Astrocyte (in vitro differentiated cells and primary cell): ENCODE measurements at regions not wholly inside any gene's neighbourhood (a gene's known extent, or its start where the extent isn't known, plus 50 kb on each side); places are given as distances from the start of the nearest gene placed in this dataset.

Source experiments
- DNase-seq: peaks from one replicate; pipeline ENCODE4 v3.0.0-alpha.2; 2010; ENCODE audit warnings: low read depth
- FAIRE-seq: peaks from 2 replicates; lab custom pipeline; 2011; peaks lifted over from hg19 to GRCh38; lab: Jason Lieb, UNC
- H2AFZ ChIP-seq: 2 replicates; pipeline ENCODE4 v1.6.0; 2012; ENCODE audit warnings: low read depth, low read length, inconsistent platforms
- H3K27ac ChIP-seq: 2 replicates; pipeline ENCODE4 v1.5.1; 2011; ENCODE audit warnings: low read depth, low read length, inconsistent platforms
- H3K27me3 ChIP-seq: 2 replicates; pipeline ENCODE4 v1.6.0; 2011; ENCODE audit warnings: low read length, inconsistent platforms; ENCODE audit not compliant: insufficient read depth
- H3K36me3 ChIP-seq: 2 replicates; pipeline ENCODE4 v1.5.1; 2011; ENCODE audit warnings: low read length, inconsistent platforms; ENCODE audit not compliant: insufficient read depth
- H3K4me1 ChIP-seq: 2 replicates; pipeline ENCODE4 v1.5.1; 2011; ENCODE audit warnings: low read length, inconsistent platforms; ENCODE audit not compliant: insufficient read depth
- H3K4me2 ChIP-seq: 2 replicates; pipeline ENCODE4 v1.6.0; 2012; ENCODE audit warnings: low read length, inconsistent platforms
- H3K4me3 ChIP-seq: 2 replicates; pipeline ENCODE4 v1.5.1; 2011; ENCODE audit warnings: low read depth, mild to moderate bottlenecking, low read length, inconsistent platforms; ENCODE audit not compliant: insufficient read depth
- H3K79me2 ChIP-seq: 2 replicates; pipeline ENCODE4 v1.6.0; 2012; ENCODE audit warnings: mild to moderate bottlenecking, low read length, inconsistent platforms; ENCODE audit not compliant: insufficient read depth
- H3K9ac ChIP-seq: 2 replicates; pipeline ENCODE4 v1.6.0; 2012; ENCODE audit warnings: mild to moderate bottlenecking, low read length, inconsistent platforms
- H3K9me3 ChIP-seq: 2 replicates; pipeline ENCODE4 v1.5.1; 2012; ENCODE audit warnings: low read depth, mild to moderate bottlenecking, low read length, inconsistent platforms; ENCODE audit not compliant: insufficient read depth
- H4K20me1 ChIP-seq: 2 replicates; pipeline ENCODE4 v1.6.0; 2012; ENCODE audit warnings: low read length, inconsistent platforms; ENCODE audit not compliant: insufficient read depth
- H3K27ac Mint-ChIP-seq: one replicate; pipeline ENCODE4 v1.8.0; 2021; ENCODE audit warnings: mild to moderate bottlenecking, mixed read lengths; ENCODE audit not compliant: unreplicated experiment
- H3K27me3 Mint-ChIP-seq: one replicate; pipeline ENCODE4 v1.8.0; 2021; ENCODE audit warnings: low read depth, mixed read lengths; ENCODE audit not compliant: unreplicated experiment
- H3K36me3 Mint-ChIP-seq: one replicate; pipeline ENCODE4 v1.8.0; 2021; ENCODE audit warnings: low read depth, mixed read lengths; ENCODE audit not compliant: unreplicated experiment
- H3K4me1 Mint-ChIP-seq: one replicate; pipeline ENCODE4 v1.8.0; 2021; ENCODE audit warnings: low read depth, mixed read lengths; ENCODE audit not compliant: unreplicated experiment
- H3K4me3 Mint-ChIP-seq: one replicate; pipeline ENCODE4 v1.8.0; 2021; ENCODE audit warnings: mild to moderate bottlenecking, moderate library complexity, mixed read lengths; ENCODE audit not compliant: unreplicated experiment
- H3K9me3 Mint-ChIP-seq: one replicate; pipeline ENCODE4 v1.8.0; 2021; ENCODE audit warnings: mild to moderate bottlenecking, mixed read lengths; ENCODE audit not compliant: unreplicated experiment
- CTCF ChIP-seq: IDR thresholded peaks from 2 replicates; pipeline ENCODE4 v1.5.1; 2011; ENCODE audit warnings: low read depth, mild to moderate bottlenecking, inconsistent platforms, low read length, moderate library complexity; ENCODE audit not compliant: insufficient read depth
- EZH2 ChIP-seq: IDR thresholded peaks from 2 replicates; pipeline ENCODE4 v1.6.1; 2012; ENCODE audit warnings: mild to moderate bottlenecking, low read length, inconsistent platforms; ENCODE audit not compliant: insufficient read depth

DNA sequence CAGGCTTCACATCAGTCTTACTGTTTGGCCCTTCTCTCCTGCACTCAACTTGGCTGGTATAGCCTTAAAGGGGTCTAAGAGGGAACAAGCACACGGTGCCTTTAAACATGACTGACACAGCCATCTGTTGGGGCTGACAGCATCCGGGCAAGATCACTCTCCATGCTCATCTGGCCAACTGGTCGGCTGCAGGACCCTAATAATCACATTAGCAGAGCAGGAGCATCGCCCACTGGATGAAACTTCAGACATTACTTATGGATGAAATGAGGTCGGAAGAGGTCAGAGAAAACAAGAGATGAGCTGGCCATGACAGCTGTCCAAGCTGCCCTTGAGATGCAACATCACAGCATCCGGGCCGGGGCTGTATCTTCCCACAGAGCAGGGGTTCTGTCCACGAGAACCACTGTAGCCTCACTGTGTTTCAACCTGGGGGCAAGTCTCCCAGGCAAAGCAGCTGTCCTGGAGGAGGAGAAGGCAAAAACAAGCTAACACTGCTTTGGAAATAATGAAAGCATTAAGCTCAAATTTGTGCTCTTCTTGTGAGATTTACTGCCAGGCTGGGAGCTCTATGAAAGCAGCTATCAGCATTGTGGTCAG, 94.4 kb upstream of the TTC29 start:
- Histone ChIP-seq H3K4me1 (no peaks in the 10 kb centered on the region), H3K4me2 (no peak overlapping the region), H3K4me3 (no peak overlapping the region), H3K36me3 (no peaks in the 10 kb centered on the region), H3K27ac (no peak overlapping the region), H3K27me3 (peaks cover 4% of the 10 kb centered on the region), H3K79me2 (no peaks in the 10 kb centered on the region), H4K20me1 (no peaks in the 10 kb centered on the region), H3K9me3 (no peaks in the 10 kb centered on the region), H3K9ac (no peak overlapping the region), H2AFZ (no peak overlapping the region)
- FAIRE-seq (no peak), DNase-seq (no peak)
- TF ChIP-seq CTCF (no peak), EZH2 (no peak)
- no peaks in the 10 kb centered on the region for H3K4me1 Mint-ChIP-seq
- H3K27ac Mint-ChIP-seq: no peak overlapping the region
- H3K27me3 Mint-ChIP-seq: peaks cover 13% of the 10 kb centered on the region
- H3K9me3 Mint-ChIP-seq: peaks cover 2% of the 10 kb centered on the region
- H3K4me3 Mint-ChIP-seq: no peak overlapping the region
- H3K36me3 Mint-ChIP-seq: no peaks in the 10 kb centered on the region

DNA sequence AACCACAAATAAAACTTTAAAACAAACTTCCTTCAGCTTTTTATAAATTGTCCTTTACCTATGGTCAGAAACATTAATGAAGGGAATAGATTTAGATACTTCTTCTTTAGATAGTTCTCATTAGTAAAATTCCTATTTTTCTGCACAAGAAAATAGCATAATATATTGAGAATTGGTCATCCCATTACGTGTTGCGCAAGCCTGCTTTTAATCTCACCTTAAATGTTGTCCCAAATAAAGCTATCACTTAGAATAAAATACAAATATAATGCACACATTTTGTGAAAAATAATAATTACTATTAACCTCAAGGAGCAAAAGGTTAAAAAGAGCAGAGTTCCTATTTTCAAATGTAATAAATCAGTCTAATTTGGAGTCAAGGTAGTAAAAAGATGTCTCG, 95.2 kb upstream of the TTC29 start:
- no peak overlapping the region for H3K4me2 ChIP-seq
- Mint-ChIP-seq H3K27ac (no peak overlapping the region), H3K4me3 (no peak overlapping the region), H3K9me3 (peaks cover 2% of the 10 kb centered on the region), H3K36me3 (no peaks in the 10 kb centered on the region), H3K27me3 (peaks cover 13% of the 10 kb centered on the region), H3K4me1 (no peaks in the 10 kb centered on the region)
- DNase-seq (no peak), FAIRE-seq (no peak)
- H3K4me3 ChIP-seq: no peak overlapping the region
- H2AFZ ChIP-seq: no peak overlapping the region
- no peak overlapping the region for H3K9ac ChIP-seq
- H3K27ac ChIP-seq: no peak overlapping the region
- H3K36me3 ChIP-seq: no peaks in the 10 kb centered on the region
- no peaks in the 10 kb centered on the region for H3K9me3 ChIP-seq
- H3K79me2 ChIP-seq: no peaks in the 10 kb centered on the region
- H3K4me1 ChIP-seq: no peaks in the 10 kb centered on the region
- H3K27me3 ChIP-seq: peaks cover 4% of the 10 kb centered on the region
- no peak for TF ChIP-seq CTCF
- TF ChIP-seq EZH2: no peak
- H4K20me1 ChIP-seq: no peaks in the 10 kb centered on the region

GRCh38 chr4:147041376-147041775, 95.7 kb upstream of the TTC29 start:
- Histone ChIP-seq H3K79me2 (no peaks in the 10 kb centered on the region), H4K20me1 (no peaks in the 10 kb centered on the region), H3K9ac (no peak overlapping the region), H3K36me3 (no peaks in the 10 kb centered on the region), H3K27ac (no peak overlapping the region), H3K4me3 (no peak overlapping the region), H2AFZ (no peak overlapping the region), H3K4me1 (no peaks in the 10 kb centered on the region), H3K4me2 (no peak overlapping the region), H3K27me3 (peaks cover 4% of the 10 kb centered on the region), H3K9me3 (no peaks in the 10 kb centered on the region)
- Mint-ChIP-seq H3K4me3 (no peak overlapping the region), H3K27ac (no peak overlapping the region), H3K27me3 (peaks cover 13% of the 10 kb centered on the region), H3K9me3 (peaks cover 2% of the 10 kb centered on the region), H3K36me3 (no peaks in the 10 kb centered on the region), H3K4me1 (no peaks in the 10 kb centered on the region)
- FAIRE-seq: no peak
- no peak for DNase-seq
- no peak for TF ChIP-seq CTCF
- no peak for TF ChIP-seq EZH2
